ENCODE measurements at regions not wholly inside any gene's neighbourhood (a gene's known extent, or its start where the extent isn't known, plus 50 kb on each side); places are given as distances from the start of the nearest gene placed in this dataset.

DNA sequence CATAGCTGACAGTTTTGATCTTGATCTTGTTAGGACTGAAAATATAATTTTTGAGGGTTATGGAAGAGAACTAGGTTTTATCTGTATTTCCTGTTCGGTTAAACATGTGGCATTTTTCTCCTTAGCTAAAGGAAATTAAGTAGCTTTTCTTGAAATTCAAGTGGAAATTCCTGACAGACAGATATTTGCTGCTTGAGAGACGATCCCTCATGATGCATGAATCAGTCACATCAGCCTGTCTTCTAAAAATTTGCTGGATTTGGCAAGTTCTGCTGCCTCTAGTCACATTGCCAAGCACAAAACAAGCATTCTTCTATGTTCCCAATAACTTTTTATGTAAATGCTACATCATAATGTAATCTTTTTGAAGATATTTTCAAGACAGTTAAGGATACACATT lies 201.8 kb upstream of the ATP5MC3 start:
- Histone ChIP-seq H3F3A (ENCODE audit: insufficient read depth, low read length) (no peaks in the 10 kb centered on the region), H3K27ac (ENCODE audit: low read depth, low read length, poor library complexity, severe bottlenecking) (no peak overlapping the region), H3K9me2 (ENCODE audit: low read depth, low read length) (no peaks in the 10 kb centered on the region), H2AFZ (ENCODE audit: low read length) (no peak overlapping the region), H3K4me2 (ENCODE audit: low read length) (no peak overlapping the region), H3K9me3 (ENCODE audit: low read length) (0 out of 2 replicates have a peak, but pooled peaks cover 3% of the 10 kb centered on the region), H3K4me3 (ENCODE audit: low read depth, low read length, poor library complexity, severe bottlenecking) (no peak overlapping the region), H3K4me1 (ENCODE audit: insufficient read depth, low read length, severe bottlenecking) (no peaks in the 10 kb centered on the region), H3K36me3 (ENCODE audit: insufficient read depth, low read length) (no peaks in the 10 kb centered on the region), H3K27me3 (ENCODE audit: insufficient read depth, low read length) (no peaks in the 10 kb centered on the region), H4K20me1 (ENCODE audit: insufficient read depth, low read length) (no peaks in the 10 kb centered on the region), H3K9ac (ENCODE audit: low read length) (no peak overlapping the region), H3K79me2 (ENCODE audit: insufficient read depth, low read length) (no peaks in the 10 kb centered on the region)
- TF ChIP-seq, protein P1, sequence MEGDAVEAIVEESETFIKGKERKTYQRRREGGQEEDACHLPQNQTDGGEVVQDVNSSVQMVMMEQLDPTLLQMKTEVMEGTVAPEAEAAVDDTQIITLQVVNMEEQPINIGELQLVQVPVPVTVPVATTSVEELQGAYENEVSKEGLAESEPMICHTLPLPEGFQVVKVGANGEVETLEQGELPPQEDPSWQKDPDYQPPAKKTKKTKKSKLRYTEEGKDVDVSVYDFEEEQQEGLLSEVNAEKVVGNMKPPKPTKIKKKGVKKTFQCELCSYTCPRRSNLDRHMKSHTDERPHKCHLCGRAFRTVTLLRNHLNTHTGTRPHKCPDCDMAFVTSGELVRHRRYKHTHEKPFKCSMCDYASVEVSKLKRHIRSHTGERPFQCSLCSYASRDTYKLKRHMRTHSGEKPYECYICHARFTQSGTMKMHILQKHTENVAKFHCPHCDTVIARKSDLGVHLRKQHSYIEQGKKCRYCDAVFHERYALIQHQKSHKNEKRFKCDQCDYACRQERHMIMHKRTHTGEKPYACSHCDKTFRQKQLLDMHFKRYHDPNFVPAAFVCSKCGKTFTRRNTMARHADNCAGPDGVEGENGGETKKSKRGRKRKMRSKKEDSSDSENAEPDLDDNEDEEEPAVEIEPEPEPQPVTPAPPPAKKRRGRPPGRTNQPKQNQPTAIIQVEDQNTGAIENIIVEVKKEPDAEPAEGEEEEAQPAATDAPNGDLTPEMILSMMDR (IDR thresholded peaks at IDR 0.05; ENCODE audit: low read length), result no peak
- TF ChIP-seq EZH2 (IDR thresholded peaks at IDR 0.05; ENCODE audit: borderline replicate concordance, low read length), result no peak

DNA sequence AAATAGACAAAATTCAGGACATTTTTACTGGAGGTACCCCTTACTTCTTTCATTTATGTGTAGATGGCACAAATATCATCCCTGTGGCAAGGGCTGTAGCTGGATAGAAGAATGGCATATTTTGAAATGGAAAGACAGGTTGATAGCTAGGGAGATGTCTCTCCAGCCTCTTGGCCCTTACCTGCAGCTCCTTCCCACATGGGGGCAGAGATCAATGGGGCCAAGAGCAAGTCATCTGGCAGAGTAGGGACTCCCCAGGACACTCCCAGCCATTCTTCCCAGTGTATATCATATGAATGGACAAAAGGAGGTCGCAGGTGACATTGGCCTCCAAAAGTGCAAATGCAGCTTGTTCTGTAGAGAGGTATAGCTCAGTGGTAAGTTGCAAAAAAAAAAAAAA lies 192.2 kb upstream of the ATP5MC3 start:
- Histone ChIP-seq H3K4me3 (ENCODE audit: low read depth, low read length, poor library complexity, severe bottlenecking) (no peak overlapping the region), H3K4me1 (ENCODE audit: insufficient read depth, low read length, severe bottlenecking) (no peaks in the 10 kb centered on the region), H3K9ac (ENCODE audit: low read length) (no peak overlapping the region), H3K36me3 (ENCODE audit: insufficient read depth, low read length) (no peaks in the 10 kb centered on the region), H2AFZ (ENCODE audit: low read length) (no peak overlapping the region), H3K27ac (ENCODE audit: low read depth, low read length, poor library complexity, severe bottlenecking) (no peak overlapping the region), H3K79me2 (ENCODE audit: insufficient read depth, low read length) (no peaks in the 10 kb centered on the region), H4K20me1 (ENCODE audit: insufficient read depth, low read length) (no peaks in the 10 kb centered on the region), H3F3A (ENCODE audit: insufficient read depth, low read length) (no peaks in the 10 kb centered on the region), H3K9me2 (ENCODE audit: low read depth, low read length) (no peaks in the 10 kb centered on the region), H3K9me3 (ENCODE audit: low read length) (no peaks in the 10 kb centered on the region), H3K27me3 (ENCODE audit: insufficient read depth, low read length) (no peaks in the 10 kb centered on the region), H3K4me2 (ENCODE audit: low read length) (no peak overlapping the region)
- no peak for TF ChIP-seq EZH2 (IDR thresholded peaks at IDR 0.05; ENCODE audit: borderline replicate concordance, low read length)
- TF ChIP-seq, protein P1 (IDR thresholded peaks at IDR 0.05; ENCODE audit: low read length), result no peak

DNA sequence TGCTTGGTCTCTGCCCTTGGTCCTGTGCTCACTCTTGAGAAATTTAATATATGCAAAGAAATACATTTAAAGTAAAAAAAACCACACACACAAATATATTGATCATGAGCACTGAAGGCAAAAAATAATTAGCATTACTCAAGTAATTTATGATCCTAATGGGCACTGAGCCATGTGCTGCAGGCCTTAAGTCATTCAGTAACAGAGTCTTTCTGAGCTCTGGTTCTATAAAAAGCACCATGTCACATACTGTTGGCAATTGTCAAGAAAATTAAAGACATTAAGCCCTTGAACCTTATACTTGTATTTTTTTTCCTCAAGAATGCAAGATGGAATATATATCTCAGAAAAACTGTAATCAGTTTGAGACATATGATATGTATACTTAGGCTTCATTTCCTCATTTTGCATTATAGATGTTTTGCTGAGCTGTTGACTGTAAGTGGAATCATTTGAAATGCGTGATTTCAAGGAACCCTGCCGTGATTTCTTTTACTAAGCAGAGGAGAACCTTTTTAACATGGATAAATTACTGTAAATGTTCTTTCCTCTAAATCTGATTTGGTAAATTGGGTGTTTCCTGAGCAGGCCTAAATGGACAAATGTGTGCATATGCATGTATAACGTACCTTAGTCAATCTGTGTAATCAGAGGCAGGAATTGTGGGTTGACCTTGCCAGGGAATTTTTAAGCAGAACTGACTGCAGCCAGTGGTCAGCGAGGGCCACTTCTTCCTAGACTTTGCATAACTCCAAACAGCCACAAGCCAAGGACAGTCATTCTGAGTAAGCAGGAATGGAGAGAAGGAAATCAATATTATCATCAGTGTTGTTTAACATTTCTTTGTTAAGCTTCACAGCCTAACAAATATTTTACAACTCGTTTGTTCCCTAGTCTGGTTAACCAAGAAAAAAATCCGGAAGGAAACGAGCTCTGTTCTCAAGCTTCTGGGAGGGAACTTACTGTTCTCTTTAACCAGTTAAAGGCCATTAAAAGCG lies 191.5 kb upstream of the ATP5MC3 start:
- H3K4me2 ChIP-seq (ENCODE audit: low read length), result no peak overlapping the region

More for the DNA sequence above, 191.5 kb upstream of the ATP5MC3 start:
- H3K27me3 ChIP-seq (ENCODE audit: insufficient read depth, low read length), result no peaks in the 10 kb centered on the region
- TF ChIP-seq, protein P1 (IDR thresholded peaks at IDR 0.05; ENCODE audit: low read length), result no peak
- no peak overlapping the region for H3K4me3 ChIP-seq (ENCODE audit: low read depth, low read length, poor library complexity, severe bottlenecking)
- no peaks in the 10 kb centered on the region for H3K9me3 ChIP-seq (ENCODE audit: low read length)
- H4K20me1 ChIP-seq (ENCODE audit: insufficient read depth, low read length), result no peaks in the 10 kb centered on the region
- H3K4me1 ChIP-seq (ENCODE audit: insufficient read depth, low read length, severe bottlenecking), result no peaks in the 10 kb centered on the region
- H3K27ac ChIP-seq (ENCODE audit: low read depth, low read length, poor library complexity, severe bottlenecking), result no peak overlapping the region
- no peaks in the 10 kb centered on the region for H3K9me2 ChIP-seq (ENCODE audit: low read depth, low read length)
- no peak overlapping the region for H3K9ac ChIP-seq (ENCODE audit: low read length)
- H3K36me3 ChIP-seq (ENCODE audit: insufficient read depth, low read length), result no peaks in the 10 kb centered on the region
- H3K79me2 ChIP-seq (ENCODE audit: insufficient read depth, low read length), result no peaks in the 10 kb centered on the region
- no peak overlapping the region for H2AFZ ChIP-seq (ENCODE audit: low read length)
- no peaks in the 10 kb centered on the region for H3F3A ChIP-seq (ENCODE audit: insufficient read depth, low read length)
